ENCODE measurements at regions not wholly inside any gene's neighbourhood (a gene's known extent, or its start where the extent isn't known, plus 50 kb on each side); places are given as distances from the start of the nearest gene placed in this dataset.

DNA sequence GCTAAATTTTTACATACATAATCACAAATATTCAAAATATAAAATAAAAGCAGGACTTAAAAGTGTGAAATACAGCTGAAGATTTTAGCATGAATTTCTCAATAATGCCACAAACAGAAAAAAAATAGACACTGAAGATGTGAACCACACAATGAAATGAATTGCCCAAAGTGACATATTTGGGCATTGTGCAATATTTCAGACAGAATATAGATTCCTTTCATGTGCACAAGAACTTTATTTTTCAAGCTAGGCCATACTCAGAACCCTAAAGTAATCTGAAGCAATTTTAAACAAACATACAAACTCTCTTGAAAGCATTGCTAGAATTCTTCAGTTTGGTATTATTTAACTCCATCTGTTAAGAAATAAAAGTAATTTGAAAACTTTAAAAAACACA is 764.1 kb downstream of the STIM2 start:
- no peak overlapping the region for H3K4me3 ChIP-seq (ENCODE audit: low read depth, low read length)
- no peak for DNase-seq (ENCODE audit: low read depth)
- TF ChIP-seq, protein P1, sequence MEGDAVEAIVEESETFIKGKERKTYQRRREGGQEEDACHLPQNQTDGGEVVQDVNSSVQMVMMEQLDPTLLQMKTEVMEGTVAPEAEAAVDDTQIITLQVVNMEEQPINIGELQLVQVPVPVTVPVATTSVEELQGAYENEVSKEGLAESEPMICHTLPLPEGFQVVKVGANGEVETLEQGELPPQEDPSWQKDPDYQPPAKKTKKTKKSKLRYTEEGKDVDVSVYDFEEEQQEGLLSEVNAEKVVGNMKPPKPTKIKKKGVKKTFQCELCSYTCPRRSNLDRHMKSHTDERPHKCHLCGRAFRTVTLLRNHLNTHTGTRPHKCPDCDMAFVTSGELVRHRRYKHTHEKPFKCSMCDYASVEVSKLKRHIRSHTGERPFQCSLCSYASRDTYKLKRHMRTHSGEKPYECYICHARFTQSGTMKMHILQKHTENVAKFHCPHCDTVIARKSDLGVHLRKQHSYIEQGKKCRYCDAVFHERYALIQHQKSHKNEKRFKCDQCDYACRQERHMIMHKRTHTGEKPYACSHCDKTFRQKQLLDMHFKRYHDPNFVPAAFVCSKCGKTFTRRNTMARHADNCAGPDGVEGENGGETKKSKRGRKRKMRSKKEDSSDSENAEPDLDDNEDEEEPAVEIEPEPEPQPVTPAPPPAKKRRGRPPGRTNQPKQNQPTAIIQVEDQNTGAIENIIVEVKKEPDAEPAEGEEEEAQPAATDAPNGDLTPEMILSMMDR (conservative IDR thresholded peaks at IDR 0.05; ENCODE audit: low read depth, low read length), result no peak

DNA sequence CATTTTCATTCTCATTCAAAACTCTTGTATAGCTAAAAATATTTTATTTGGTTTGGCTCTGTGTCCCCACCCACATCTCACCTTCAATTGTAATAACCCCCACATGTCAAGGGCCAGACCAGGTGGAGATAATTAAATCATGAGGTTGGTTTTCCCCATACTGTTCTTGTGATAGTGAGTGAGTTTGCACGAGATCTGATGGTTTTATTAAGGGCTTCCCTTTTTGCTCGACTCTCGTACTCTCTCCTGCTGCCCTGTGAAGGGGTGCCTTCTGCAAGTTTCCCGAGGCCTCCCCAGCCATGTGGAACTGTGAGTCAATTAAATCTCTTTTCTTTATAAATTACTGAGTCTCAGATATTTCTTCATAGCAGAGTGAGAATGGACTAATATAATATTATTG is 768.0 kb downstream of the STIM2 start:
- no peak overlapping the region for H3K4me3 ChIP-seq (ENCODE audit: low read depth, low read length)
- DNase-seq (ENCODE audit: low read depth), result no peak
- TF ChIP-seq, protein P1 (conservative IDR thresholded peaks at IDR 0.05; ENCODE audit: low read depth, low read length), result no peak

DNA sequence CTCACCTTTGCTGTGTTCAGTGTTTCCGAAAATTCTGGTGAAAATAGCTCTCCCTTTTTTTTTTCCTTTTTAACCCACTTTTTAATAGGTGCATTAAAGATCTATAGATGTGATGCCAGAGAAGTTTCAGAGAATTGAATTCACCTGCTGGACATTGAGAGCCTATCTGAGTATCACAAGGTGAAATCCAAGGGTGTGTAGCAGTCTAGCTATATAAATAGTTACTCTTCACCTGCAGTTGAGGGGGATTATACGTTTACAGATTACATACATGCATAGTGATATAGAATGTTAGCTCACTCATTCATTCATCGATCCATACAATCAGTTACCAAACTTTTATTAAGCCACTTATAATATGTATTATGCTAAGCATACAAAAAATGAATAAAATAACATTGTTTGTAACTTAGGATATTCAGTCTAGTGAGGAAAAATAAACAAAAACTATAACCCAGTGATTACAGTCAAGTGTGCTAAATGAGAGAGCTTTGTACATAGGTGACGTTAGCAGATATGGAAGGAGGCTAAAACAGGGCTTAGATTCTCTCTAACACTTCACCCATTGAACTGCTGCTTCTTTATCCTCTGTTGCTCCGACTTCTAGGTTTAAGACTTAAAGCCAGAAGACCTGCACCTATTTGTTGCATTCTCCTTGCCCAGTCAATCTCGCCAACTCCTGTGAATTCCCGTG is 769.0 kb downstream of the STIM2 start:
- TF ChIP-seq, protein P1 (conservative IDR thresholded peaks at IDR 0.05; ENCODE audit: low read depth, low read length), result no peak
- H3K4me3 ChIP-seq (ENCODE audit: low read depth, low read length), result no peak overlapping the region
- no peak for DNase-seq (ENCODE audit: low read depth)

DNA sequence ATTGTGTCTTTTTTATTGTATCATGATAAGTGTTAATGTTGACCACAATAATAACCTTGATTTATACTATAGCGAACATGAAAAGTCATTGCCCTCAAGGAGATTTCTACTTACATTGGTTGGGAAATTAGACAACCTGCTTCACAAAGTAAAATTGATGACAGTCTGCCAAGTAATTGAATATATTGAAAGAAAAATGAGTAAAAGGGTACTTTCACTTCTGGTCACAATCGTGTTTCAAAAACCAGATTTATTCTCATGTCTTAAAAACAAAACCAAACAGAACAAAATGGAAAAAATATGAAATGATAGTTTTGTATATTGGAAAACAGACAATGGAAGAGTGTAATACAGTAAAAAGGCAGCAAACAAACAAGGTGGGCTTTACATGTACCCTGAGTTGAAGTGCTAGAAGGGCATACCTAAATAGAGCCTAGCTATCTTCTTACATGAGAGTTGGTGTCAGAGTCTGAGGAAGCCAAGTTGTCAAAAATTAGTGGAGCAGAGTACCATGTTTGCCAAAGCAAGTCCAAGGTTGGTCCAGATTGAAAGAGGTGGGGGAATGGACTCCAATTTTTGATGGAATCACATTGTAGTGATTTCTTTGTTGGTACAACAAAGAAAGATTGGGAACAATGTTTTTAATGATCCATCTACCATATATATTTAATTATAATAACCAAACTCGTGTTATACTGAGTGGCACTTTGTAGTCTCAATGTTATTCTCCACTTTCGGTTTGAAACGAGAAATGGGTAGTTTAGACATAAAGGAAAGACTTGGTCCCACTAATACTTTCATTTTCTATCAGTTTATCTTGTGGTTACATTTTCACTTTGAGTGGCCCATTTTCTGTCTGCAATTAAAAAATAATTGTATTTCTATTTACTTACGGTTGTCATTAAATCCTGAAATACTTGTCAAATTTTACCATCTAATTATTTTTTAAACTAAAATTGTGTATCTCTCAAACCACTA is 775.6 kb downstream of the STIM2 start:
- no peak for DNase-seq (ENCODE audit: low read depth)
- TF ChIP-seq, protein P1 (conservative IDR thresholded peaks at IDR 0.05; ENCODE audit: low read depth, low read length), result no peak
- no peak overlapping the region for H3K4me3 ChIP-seq (ENCODE audit: low read depth, low read length)

DNA sequence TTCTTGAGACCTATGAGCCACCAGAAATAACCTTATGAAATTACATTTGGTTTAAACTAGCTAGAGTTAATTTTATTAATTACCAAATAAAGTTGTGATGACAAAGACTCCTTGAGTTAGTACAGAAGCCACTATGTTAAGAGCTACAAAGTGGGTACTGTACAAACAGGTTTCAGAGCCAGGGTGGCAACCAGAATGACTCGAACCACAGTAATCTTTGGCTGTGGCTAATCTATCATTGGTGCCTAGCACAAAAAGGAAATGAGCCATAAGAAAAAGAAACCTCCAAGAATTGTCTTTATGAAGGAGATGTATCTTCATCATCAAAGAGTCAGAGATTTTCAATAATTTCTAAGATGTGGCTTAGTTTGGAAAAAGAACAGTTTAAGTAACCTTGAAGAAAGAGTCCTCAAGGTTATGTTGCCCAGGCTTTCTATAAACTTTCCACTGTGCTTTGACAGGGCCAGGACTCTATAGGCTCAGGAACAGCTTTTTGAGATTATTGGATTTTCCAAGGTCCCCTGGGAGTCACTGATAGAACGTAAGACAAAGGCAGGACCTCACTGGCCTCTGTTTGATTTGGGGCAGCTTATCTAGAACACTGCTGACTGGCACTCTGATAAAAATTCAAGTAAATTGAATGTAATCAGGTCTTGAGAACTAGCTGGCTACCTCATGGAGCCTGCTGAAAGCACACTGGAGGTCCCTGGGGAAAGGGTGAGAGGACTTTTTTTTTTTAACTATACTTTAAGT is 777.7 kb downstream of the STIM2 start:
- TF ChIP-seq, protein P1 (conservative IDR thresholded peaks at IDR 0.05; ENCODE audit: low read depth, low read length), result no peak
- no peak for DNase-seq (ENCODE audit: low read depth)
- H3K4me3 ChIP-seq (ENCODE audit: low read depth, low read length), result no peak overlapping the region

DNA sequence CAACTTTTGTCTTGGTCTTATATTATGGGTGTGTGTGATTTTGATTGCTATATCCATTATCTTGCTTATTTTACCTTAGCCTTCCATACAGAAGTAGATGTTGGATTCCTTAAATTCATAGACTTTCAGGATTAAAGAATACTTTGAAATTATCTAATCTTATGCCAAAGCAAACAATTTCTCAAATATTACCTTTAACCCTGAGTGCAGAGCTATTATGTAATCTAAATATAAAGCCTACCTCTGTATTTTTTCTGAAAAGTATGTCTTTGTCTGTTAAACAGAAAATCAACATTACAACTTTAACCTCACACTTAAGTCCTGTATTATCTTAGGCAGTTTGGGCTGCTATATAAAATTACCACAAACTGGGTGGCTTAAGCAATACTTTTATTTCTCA is 782.5 kb downstream of the STIM2 start:
- H3K4me3 ChIP-seq (ENCODE audit: low read depth, low read length), result no peak overlapping the region
- TF ChIP-seq, protein P1 (conservative IDR thresholded peaks at IDR 0.05; ENCODE audit: low read depth, low read length), result no peak
- DNase-seq (ENCODE audit: low read depth), result no peak
